ENCODE measurements at regions not wholly inside any gene's neighbourhood (a gene's known extent, or its start where the extent isn't known, plus 50 kb on each side); places are given as distances from the start of the nearest gene placed in this dataset.

DNA sequence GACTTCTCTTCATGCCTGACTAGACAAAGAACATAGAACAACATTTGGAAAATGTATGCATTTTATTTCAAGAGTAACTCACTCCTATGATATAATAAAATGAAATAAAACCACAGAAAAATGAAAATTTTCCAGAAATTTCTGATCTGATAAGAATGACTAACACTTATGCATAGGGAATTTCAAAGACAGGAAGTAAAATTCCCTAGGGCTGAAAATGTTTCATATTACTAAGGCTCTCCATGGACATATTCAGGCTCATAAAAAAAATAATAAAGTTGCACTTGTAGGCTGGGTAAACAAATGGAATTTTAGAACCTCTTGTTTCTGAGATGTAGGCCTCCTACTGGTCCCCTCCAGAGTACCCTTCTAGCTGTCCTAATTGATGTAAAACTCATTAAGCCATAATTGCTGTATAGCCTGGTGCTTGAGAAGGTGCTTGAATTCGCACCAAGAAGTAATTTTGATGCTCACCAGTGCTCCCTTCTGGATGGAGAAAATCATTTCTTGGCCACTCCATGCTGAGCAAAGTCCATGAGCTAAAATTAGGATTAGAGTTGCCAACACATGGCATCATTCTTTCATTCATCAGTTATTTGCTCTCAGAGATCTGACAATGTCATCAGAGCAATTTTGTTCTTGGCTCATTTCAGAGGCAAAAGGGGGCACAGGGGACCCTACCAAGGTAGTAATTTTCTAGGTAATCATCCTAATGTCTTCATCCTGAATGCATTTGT lies 641.0 kb upstream of the CAMK1G start:
- H3K4me2 ChIP-seq (replicated peaks; ENCODE audit: extremely low read depth, low read length, poor library complexity, severe bottlenecking), result no peak overlapping the region
- H2AFZ ChIP-seq (ENCODE audit: insufficient read depth, low read depth, low read length, poor library complexity, severe bottlenecking), result no peak overlapping the region
- intact Hi-C loops (cut with micrococcal nuclease), result no loop called here
- no peaks in the 10 kb centered on the region for H3K79me2 ChIP-seq (ENCODE audit: insufficient read depth, low read length)
- TF ChIP-seq CTCF (IDR thresholded peaks at IDR 0.05), result no peak
- H3K27ac Mint-ChIP-seq, result no peak overlapping the region
- no peaks in the 10 kb centered on the region for H3K4me1 Mint-ChIP-seq
- no peak overlapping the region for H3K27ac ChIP-seq (ENCODE audit: low read depth in 1 of 2, low read length in 2 of 2)
- H3K9ac ChIP-seq (ENCODE audit: insufficient read depth, low read length, poor library complexity, severe bottlenecking), result no peak overlapping the region
- no peaks in the 10 kb centered on the region for H3K36me3 ChIP-seq (replicated peaks in 1 of 2; ENCODE audit: control insufficient read depth in 1 of 2, insufficient read depth in 2 of 2, low read length in 2 of 2)
- WGBS (ENCODE audit: insufficient coverage), result 100% methylated on average over 1 of the region's 1 CpG
- no peaks in the 10 kb centered on the region for H3K27me3 ChIP-seq (ENCODE audit: control insufficient read depth in 2 of 2, insufficient read depth in 2 of 2, low read length in 2 of 2)
- H3K36me3 Mint-ChIP-seq, result no peaks in the 10 kb centered on the region
- no peaks in the 10 kb centered on the region for H4K20me1 ChIP-seq (ENCODE audit: insufficient read depth, low read length)
- no peak overlapping the region for H3K4me3 ChIP-seq (replicated peaks in 1 of 3; ENCODE audit: low read depth in 2 of 3, low read length in 3 of 3)
- peaks cover 0 to 5% (median 2%) of the 10 kb centered on the region in 7 donors for H3K9me3 Mint-ChIP-seq
- H3K4me3 Mint-ChIP-seq, result no peak overlapping the region
- no peaks in the 10 kb centered on the region for H3K4me1 ChIP-seq (ENCODE audit: control insufficient read depth in 1 of 2, insufficient read depth in 2 of 2, low read length in 2 of 2)
- no peak for DNase-seq
- H3K27me3 Mint-ChIP-seq (ENCODE audit: low read depth in 3 of 3), result peaks cover 0 to 3% (median 2%) of the 10 kb centered on the region in 3 donors
- H3K9me3 ChIP-seq (replicated peaks in 1 of 2; ENCODE audit: control insufficient read depth in 1 of 2, insufficient read depth in 1 of 2, low read length in 2 of 2), result no peaks in the 10 kb centered on the region

DNA sequence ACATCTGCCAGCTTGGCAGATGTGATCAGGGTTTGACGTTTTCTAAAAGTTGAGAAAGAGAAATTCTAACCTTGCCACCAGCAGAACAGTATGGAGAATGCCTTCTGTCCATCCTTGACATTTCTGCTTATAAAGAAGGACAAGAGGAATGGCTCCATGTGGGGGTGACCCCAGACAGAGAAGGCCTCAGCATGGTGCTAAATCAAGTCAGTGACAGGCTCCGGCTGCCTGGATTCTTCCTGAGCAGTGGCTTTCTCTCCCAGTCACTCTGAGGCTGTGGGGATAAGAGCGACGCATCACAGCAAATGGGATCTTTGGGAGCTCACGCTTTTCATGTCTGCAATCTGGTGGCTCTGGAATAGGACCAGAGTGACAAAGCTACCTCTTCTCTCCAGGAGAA lies 640.2 kb upstream of the CAMK1G start:
- TF ChIP-seq CTCF (IDR thresholded peaks at IDR 0.05), result no peak
- peaks cover 0 to 3% (median 2%) of the 10 kb centered on the region in 3 donors for H3K27me3 Mint-ChIP-seq (ENCODE audit: low read depth in 3 of 3)
- H3K27ac Mint-ChIP-seq, result no peak overlapping the region
- no peaks in the 10 kb centered on the region for H3K36me3 Mint-ChIP-seq
- H3K36me3 ChIP-seq (replicated peaks in 1 of 2; ENCODE audit: control insufficient read depth in 1 of 2, insufficient read depth in 2 of 2, low read length in 2 of 2), result no peaks in the 10 kb centered on the region
- intact Hi-C loops (cut with micrococcal nuclease), result no loop called here
- no peak overlapping the region for H3K4me3 Mint-ChIP-seq
- no peaks in the 10 kb centered on the region for H3K9me3 ChIP-seq (replicated peaks in 1 of 2; ENCODE audit: control insufficient read depth in 1 of 2, insufficient read depth in 1 of 2, low read length in 2 of 2)
- no peak overlapping the region for H2AFZ ChIP-seq (ENCODE audit: insufficient read depth, low read depth, low read length, poor library complexity, severe bottlenecking)
- 100% methylated on average over 1 of the region's 5 CpGs for WGBS (ENCODE audit: insufficient coverage)
- H3K4me1 ChIP-seq (ENCODE audit: control insufficient read depth in 1 of 2, insufficient read depth in 2 of 2, low read length in 2 of 2), result no peaks in the 10 kb centered on the region
- H3K27me3 ChIP-seq (ENCODE audit: control insufficient read depth in 2 of 2, insufficient read depth in 2 of 2, low read length in 2 of 2), result no peaks in the 10 kb centered on the region
- H3K9me3 Mint-ChIP-seq, result peaks cover 1 to 5% (median 2%) of the 10 kb centered on the region in 7 donors
- H4K20me1 ChIP-seq (ENCODE audit: insufficient read depth, low read length), result no peaks in the 10 kb centered on the region
- H3K4me1 Mint-ChIP-seq, result no peaks in the 10 kb centered on the region
- H3K4me3 ChIP-seq (replicated peaks in 1 of 3; ENCODE audit: low read depth in 2 of 3, low read length in 3 of 3), result no peak overlapping the region
- H3K27ac ChIP-seq (ENCODE audit: low read depth in 1 of 2, low read length in 2 of 2), result no peak overlapping the region
- no peaks in the 10 kb centered on the region for H3K79me2 ChIP-seq (ENCODE audit: insufficient read depth, low read length)
- DNase-seq, result no peak
- H3K9ac ChIP-seq (ENCODE audit: insufficient read depth, low read length, poor library complexity, severe bottlenecking), result no peak overlapping the region
- H3K4me2 ChIP-seq (replicated peaks; ENCODE audit: extremely low read depth, low read length, poor library complexity, severe bottlenecking), result no peak overlapping the region
